GM12891 (cell line): ENCODE measurements at regions not wholly inside any gene's neighbourhood (a gene's known extent, or its start where the extent isn't known, plus 50 kb on each side); places are given as distances from the start of the nearest gene placed in this dataset.

ENCODE experiments used
- POLR2A ChIP-seq: IDR thresholded peaks from 2 replicates; pipeline ENCODE4 v1.6.1; 2011; ENCODE audit warnings: low read depth, low read length, control low read depth
- POLR2AphosphoS5 ChIP-seq: IDR thresholded peaks from 2 replicates; pipeline ENCODE4 v1.6.1; 2011; ENCODE audit warnings: low read depth, low read length, control low read depth
- SPI1 ChIP-seq: IDR thresholded peaks from 2 replicates; pipeline ENCODE4 v1.6.1; 2011; ENCODE audit warnings: low read depth, low read length, control low read depth

DNA sequence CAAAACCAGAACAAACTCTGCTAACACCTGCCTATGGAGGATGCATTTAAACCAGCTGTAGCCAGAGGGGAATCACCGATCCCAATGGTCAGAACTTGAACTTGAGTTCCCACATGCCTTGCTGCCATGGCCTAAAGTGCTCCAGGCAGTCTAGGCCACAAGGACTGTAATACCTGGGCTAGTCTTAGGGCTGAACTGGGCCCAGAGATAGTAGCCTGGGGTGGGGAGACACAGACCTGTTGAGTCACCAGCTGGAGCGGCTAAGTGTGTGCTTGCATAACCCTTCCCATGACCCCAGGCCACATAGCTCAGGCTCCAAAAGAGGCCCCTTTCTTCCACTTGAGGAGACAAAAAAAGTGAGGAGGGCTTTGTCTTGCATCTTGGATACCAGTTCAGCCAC lies 515.0 kb upstream of the DDX18 start:
- TF ChIP-seq POLR2A (no peak), SPI1 (no peak), POLR2AphosphoS5 (no peak)
